ENCODE measurements at regions not wholly inside any gene's neighbourhood (a gene's known extent, or its start where the extent isn't known, plus 50 kb on each side); places are given as distances from the start of the nearest gene placed in this dataset.

GRCh38 chr17:5955764-5956163 lies 114.4 kb upstream of the WSCD1 start:
- DNase-seq (ENCODE audit: low read depth), result no peak

DNA sequence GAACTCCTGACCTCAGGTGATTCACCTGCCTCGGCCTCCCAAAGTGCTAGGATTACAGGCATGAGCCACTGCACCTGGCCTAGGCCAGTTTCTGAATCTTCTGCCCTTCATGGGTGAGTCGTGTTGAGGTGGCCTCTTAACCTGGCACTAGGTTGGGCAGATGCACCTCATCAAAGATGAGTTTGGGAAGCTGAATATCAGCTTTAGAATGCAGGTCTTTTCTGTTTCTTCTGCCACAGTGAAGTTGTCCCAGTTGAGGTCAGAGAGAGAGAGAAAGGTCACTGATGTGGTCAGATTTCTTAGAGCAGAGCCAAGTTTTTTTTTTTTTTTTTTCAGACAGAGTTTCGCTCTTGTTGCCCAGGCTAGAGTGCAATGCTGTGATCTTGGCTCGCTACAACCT lies 111.3 kb upstream of the WSCD1 start:
- no peak for DNase-seq (ENCODE audit: low read depth)

DNA sequence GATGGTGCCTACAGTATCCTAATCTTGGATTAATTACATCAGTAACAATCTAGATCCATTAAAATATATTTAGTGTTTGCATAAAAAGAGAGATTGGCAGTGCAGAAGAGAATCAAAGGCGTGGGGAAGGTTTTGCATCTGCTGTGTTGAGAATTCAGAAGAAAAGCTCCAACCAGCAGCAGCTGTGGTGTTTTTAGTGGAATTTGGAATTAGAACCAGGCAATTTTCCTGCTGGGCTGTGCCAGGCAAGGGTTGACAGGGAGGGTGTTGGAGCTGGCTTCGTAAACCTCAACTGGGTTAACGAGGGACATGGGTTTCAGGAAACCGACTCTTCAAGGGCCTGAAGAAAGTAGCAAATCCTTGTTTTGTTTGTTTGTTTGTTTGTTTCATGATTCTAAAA lies 107.8 kb upstream of the WSCD1 start:
- no peak for DNase-seq (ENCODE audit: low read depth)

DNA sequence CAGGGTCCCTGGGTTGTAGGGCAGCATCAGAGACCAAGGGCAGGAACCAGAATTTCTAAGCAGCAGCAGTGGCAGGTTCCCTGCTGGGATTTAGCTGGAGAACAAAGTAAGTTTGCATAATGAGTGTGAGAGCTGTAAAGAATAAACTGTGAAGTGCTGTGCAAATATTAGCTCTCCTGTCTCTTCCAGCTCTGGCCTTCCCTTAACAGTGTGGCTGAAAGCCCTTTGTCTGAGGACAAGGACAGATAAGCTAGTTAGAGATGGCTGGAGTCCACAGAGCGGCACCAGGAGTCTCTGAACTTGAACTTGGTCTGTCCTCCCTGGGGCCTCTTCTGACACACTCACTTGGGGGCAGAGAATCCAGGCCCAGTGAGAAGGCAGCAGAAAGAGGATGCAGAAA lies 98.2 kb upstream of the WSCD1 start:
- DNase-seq (ENCODE audit: low read depth), result no peak

DNA sequence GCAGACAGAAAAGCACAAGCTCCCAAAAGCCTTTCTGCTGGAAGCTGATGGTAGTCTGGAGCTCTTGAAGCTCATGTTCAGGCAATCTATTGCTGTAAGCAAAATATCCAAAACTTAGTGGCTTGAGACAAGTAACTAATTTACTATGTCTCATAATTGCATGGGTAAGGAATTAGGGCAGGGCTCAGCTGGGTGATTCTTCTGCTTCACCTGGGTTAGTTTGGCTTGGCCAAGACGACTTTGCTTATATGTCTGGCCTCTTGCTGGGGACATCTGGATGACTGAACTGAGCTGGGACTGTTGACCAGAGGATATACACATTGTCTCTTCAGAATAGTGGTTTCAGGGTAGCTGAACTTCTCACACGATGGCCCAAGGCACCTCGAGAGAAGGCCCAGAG lies 96.8 kb upstream of the WSCD1 start:
- no peak for DNase-seq (ENCODE audit: low read depth)

- DNase-seq (ENCODE audit: low read depth), result no peak
These were observed 94.5 kb upstream of the WSCD1 start for GRCh38 chr17:5975661-5976060.

- no peak for DNase-seq (ENCODE audit: low read depth)
These were observed 93.9 kb upstream of the WSCD1 start for GRCh38 chr17:5976251-5976650.

DNA sequence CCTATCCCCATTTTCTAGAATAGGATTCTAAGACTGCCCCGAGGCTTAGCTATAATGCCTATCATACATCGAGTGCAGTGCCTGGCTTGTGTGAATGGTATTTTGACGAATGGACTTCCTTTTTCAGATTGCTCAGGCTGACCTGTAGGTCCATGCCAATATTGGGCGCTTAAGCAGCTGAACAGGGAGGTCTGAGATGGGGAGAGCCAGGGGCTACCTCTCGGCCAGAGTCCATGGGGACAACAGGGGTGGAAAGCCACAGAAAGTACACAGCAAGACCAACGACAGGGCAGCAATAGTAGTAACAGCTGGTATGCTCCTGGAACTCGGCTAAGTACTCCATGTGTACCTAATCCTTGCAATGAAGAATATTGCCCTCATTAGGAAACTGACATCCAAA lies 91.7 kb upstream of the WSCD1 start:
- no peak for DNase-seq (ENCODE audit: low read depth)

DNA sequence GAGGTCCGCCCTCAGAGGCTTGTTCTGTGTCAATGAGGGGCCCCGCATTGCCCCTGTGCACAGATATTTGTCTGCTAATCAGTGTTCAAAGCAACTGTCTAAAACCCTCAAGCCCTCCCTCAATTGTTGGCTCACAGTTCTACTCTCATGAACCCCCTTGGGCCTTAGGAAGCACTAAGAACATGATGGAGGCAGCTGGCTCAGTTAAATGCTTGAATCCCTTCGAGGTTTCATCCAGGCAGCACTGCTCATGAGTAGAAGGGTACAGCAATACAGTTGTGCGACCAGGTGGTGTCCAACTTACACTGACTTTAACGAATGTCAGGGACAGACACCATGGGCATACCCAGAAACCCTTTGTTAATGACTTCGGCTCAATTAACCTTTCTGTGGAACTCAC lies 89.2 kb upstream of the WSCD1 start:
- no peak for DNase-seq (ENCODE audit: low read depth)

GRCh38 chr17:5986644-5987043 lies 83.5 kb upstream of the WSCD1 start:
- DNase-seq (ENCODE audit: low read depth), result no peak

GRCh38 chr17:6000426-6000825 lies 69.8 kb upstream of the WSCD1 start:
- DNase-seq (ENCODE audit: low read depth), result no peak

DNA sequence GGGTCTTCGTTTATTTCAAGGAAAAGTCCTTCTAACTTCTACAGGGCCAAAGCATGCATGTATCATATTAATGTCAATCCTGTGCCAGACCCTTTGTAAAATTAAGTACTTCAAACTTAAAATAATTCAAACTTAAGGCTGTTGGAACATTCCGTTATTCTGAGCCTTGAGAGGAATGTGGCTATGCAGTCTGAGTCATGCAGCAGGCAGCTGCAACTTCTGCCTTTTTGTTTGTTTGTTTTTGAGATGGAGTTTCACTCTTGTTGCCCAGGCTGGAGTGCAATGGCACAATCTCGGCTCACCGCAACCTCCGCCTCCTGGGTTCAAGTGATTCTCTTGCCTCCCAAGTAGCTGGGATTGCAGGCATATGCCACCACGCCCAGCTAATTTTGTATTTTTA lies 67.0 kb upstream of the WSCD1 start:
- DNase-seq (ENCODE audit: low read depth), result peak; percentile 49

GRCh38 chr17:6005939-6006338 lies 64.2 kb upstream of the WSCD1 start:
- DNase-seq (ENCODE audit: low read depth), result no peak

GRCh38 chr17:6011206-6011605 lies 59.0 kb upstream of the WSCD1 start:
- no peak for DNase-seq (ENCODE audit: low read depth)

GRCh38 chr17:6018788-6019187 lies 51.4 kb upstream of the WSCD1 start:
- DNase-seq (ENCODE audit: low read depth), result no peak

GRCh38 chr17:6019959-6020358 lies 50.2 kb upstream of the WSCD1 start:
- DNase-seq (ENCODE audit: low read depth), result no peak

DNA sequence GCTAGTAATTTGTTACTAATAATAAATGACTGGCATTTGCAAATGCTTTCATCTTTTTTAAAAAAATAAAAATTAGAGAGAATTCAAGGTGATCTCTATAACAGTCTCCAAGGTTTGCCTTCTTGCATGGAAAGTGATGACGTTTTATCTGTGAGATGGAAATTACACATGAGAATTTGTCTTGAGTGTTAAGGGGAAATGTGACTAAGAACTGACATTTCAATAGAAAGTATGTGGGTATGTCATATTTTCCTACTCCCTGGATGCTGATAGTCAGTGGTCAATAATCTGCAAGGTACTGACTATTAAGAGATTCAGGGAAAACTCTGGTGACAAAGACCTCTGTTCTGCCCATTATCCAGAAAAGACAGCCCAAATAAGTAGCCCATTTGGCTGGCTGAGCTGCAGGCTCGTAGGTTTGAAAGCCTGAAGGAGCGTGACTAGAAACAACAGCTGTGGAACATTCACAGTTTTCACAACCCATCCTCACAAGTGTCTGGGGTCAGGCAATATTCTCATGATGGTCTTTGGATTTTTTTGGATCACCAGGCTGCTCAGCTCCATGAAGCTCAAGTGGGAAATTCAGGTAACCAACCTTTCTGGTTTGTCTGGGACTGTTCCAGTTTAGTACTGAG lies 49.7 kb upstream of the WSCD1 start:
- DNase-seq (ENCODE audit: low read depth), result no peak
